K562 (cell line): ENCODE measurements at regions not wholly inside any gene's neighbourhood (a gene's known extent, or its start where the extent isn't known, plus 50 kb on each side); places are given as distances from the start of the nearest gene placed in this dataset.

ENCODE experiments used
- ATAC-seq: fragments of 200-7000 bp; cut with Tn5 transposase; 3 replicates; pipeline ENCODE4 v1.9.1; 2020; ENCODE audit warnings: moderate library complexity
- BruUV-seq: library from RNA; stranded (reverse); fragments of 400-500 nt; replicated peaks from 2 replicates; lab custom pipeline; 2021; lab: Mats Ljungman, UMichigan
- CTCF ChIA-PET: fragments of 300-600 bp; formaldehyde crosslinking; extraction: SDS; loops from one replicate; lab custom pipeline; 2021; ENCODE audit warnings: low intra/inter-chr PET ratio; lab: Yijun Ruan, JAX
- POLR2A ChIA-PET: fragments of 300-600, 350-650 bp; sonication (Branson Sonifier 250); formaldehyde crosslinking; extraction: SDS; loops from one replicate; lab custom pipeline; 2021; ENCODE audit warnings: antibody characterized with exemption, inconsistent platforms; lab: Yijun Ruan, JAX
- DNase-seq, 4 experiments: peaks; one replicate each; pipeline versions ENCODE4 v3.0.0 to v3.0.0-alpha.2; 2011 to 2018; ENCODE audit warnings: low spot score in 3 of 4, mixed read lengths in 3 of 4; ENCODE audit errors: extremely low read depth in 1 of 4
- FAIRE-seq: peaks from 2 replicates; lab custom pipeline; 2011; peaks lifted over from hg19 to GRCh38; lab: Jason Lieb, UNC
- H2AFZ ChIP-seq: 2 replicates; pipeline ENCODE4 v1.6.0; 2011; ENCODE audit warnings: low read depth, low read length, control low read depth, inconsistent platforms
- H3K27ac ChIP-seq: fragments of 200-600 bp; 3 replicates; pipeline ENCODE4 v1.8.0; 2011; ENCODE audit warnings: low read depth, mild to moderate bottlenecking, control low read depth, inconsistent platforms, low read length, moderate library complexity, mixed read lengths; ENCODE audit errors: extremely low read depth
- H3K27me3 ChIP-seq, 2 experiments: fragments of 300-600 bp in 1 of 2; 2 replicates in 1 of 2; 3 replicates in 1 of 2; pipeline versions ENCODE4 v1.6.0 to v1.8.0; 2011; ENCODE audit warnings: inconsistent platforms in 2 of 2, low read length in 2 of 2, mild to moderate bottlenecking in 1 of 2, mixed read lengths in 1 of 2, moderate library complexity in 1 of 2; ENCODE audit not compliant: control insufficient read depth in 2 of 2, insufficient read depth in 2 of 2
- H3K36me3 ChIP-seq: fragments of 300-600 bp; 3 replicates; pipeline ENCODE4 v1.8.0; 2011; ENCODE audit warnings: mild to moderate bottlenecking, low read length, inconsistent platforms; ENCODE audit not compliant: control insufficient read depth, insufficient read depth
- H3K4me1 ChIP-seq, 2 experiments: fragments of 200-600 bp in 1 of 2; replicated peaks in 1 of 2; 2 replicates in 1 of 2; 3 replicates in 1 of 2; pipeline versions ENCODE4 v1.5.1 to v1.8.0; 2011; ENCODE audit warnings: inconsistent platforms in 2 of 2, low read length in 2 of 2, mild to moderate bottlenecking in 1 of 2, mixed read lengths in 1 of 2, moderate library complexity in 1 of 2; ENCODE audit not compliant: control insufficient read depth in 2 of 2, insufficient read depth in 2 of 2
- H3K4me2 ChIP-seq: 2 replicates; pipeline ENCODE4 v1.6.1; 2011; ENCODE audit warnings: low read length, control low read depth, inconsistent platforms, mixed read lengths; ENCODE audit not compliant: insufficient read depth
- H3K4me3 ChIP-seq: fragments of 200-600 bp; sonication (generic), shearing (Covaris generic); 2 replicates; pipeline ENCODE4 v1.5.1; 2016; ENCODE audit warnings: control low read depth, inconsistent platforms
- H3K79me2 ChIP-seq: fragments of 200-600 bp; 3 replicates; pipeline ENCODE4 v1.8.0; 2011; ENCODE audit warnings: low read length, inconsistent platforms; ENCODE audit not compliant: control insufficient read depth, insufficient read depth
- H3K9ac ChIP-seq, 2 experiments: 2 replicates each; pipeline versions ENCODE4 v1.6.0 to v1.6.1; 2011; ENCODE audit warnings: low read depth in 2 of 2, low read length in 2 of 2, control low read depth in 1 of 2, inconsistent platforms in 1 of 2, mild to moderate bottlenecking in 1 of 2, mixed read lengths in 1 of 2; ENCODE audit not compliant: insufficient read depth in 1 of 2
- H3K9me1 ChIP-seq: one replicate; pipeline ENCODE4 v1.6.0; 2011; ENCODE audit warnings: inconsistent platforms, mild to moderate bottlenecking, low read length, moderate library complexity; ENCODE audit not compliant: control insufficient read depth, insufficient read depth
- H3K9me3 ChIP-seq: replicated peaks from 2 replicates; pipeline ENCODE4 v1.5.1; 2011; ENCODE audit warnings: low read depth, low read length, inconsistent platforms; ENCODE audit not compliant: control insufficient read depth, insufficient read depth
- H4K20me1 ChIP-seq: replicated peaks from 2 replicates; pipeline ENCODE4 v1.6.1; 2011; ENCODE audit warnings: low read length, inconsistent platforms, mixed read lengths; ENCODE audit not compliant: control insufficient read depth, insufficient read depth
- CSDE1 ChIP-seq, 2 experiments: fragments of 450-650 bp; IDR thresholded peaks; 2 replicates each; pipeline ENCODE4 v1.6.1; 2016; ENCODE audit warnings: mild to moderate bottlenecking in 1 of 2
- E2F1 ChIP-seq: sonication (generic); formaldehyde crosslinking; IDR thresholded peaks from 2 replicates; pipeline ENCODE4 v1.8.1; 2023; ENCODE audit warnings: mild to moderate bottlenecking, missing genetic modification reagents, moderate library complexity
- ERF ChIP-seq: fragments of 450-650 bp; formaldehyde crosslinking; IDR thresholded peaks from 2 replicates; pipeline ENCODE4 v1.4.0; 2020; ENCODE audit warnings: mild to moderate bottlenecking, mixed read lengths
- GATAD2A ChIP-seq: fragments of 450-650 bp; IDR thresholded peaks from 2 replicates; pipeline ENCODE4 v1.6.1; 2017
- MYNN ChIP-seq, 2 experiments: sonication (generic); formaldehyde crosslinking in 1 of 2; IDR thresholded peaks; 2 replicates each; pipeline versions ENCODE4 v1.5.0 to v1.6.1; 2016 to 2020; ENCODE audit warnings: antibody characterized with exemption in 1 of 2, missing genetic modification reagents in 1 of 2
- RERE ChIP-seq: sonication (generic); formaldehyde crosslinking; IDR thresholded peaks from 2 replicates; pipeline ENCODE4 v1.8.0; 2023; ENCODE audit warnings: missing genetic modification reagents, mild to moderate bottlenecking, borderline replicate concordance
- SREBF2 ChIP-seq: sonication (generic); formaldehyde crosslinking; IDR thresholded peaks from 2 replicates; pipeline ENCODE4 v1.4.0; 2020; ENCODE audit warnings: mild to moderate bottlenecking, missing genetic modification reagents
- ZNF224 ChIP-seq: sonication (generic); formaldehyde crosslinking; IDR thresholded peaks from 2 replicates; pipeline ENCODE4 v1.8.0; 2022; ENCODE audit warnings: mild to moderate bottlenecking, missing genetic modification reagents
- ZSCAN29 ChIP-seq: fragments of 450-650 bp; IDR thresholded peaks from 2 replicates; pipeline ENCODE4 v1.6.1; 2017
- WGBS: fragments of 100-300 bp; shearing (Covaris generic); methylation state at CpG from one replicate; pipeline ENCODE4 v1.1.6; 2016; ENCODE audit warnings: low coverage, mixed read lengths; ENCODE audit not compliant: insufficient coverage; ENCODE audit errors: missing lambda C conversion rate; 5-methylcytosine and 5-hydroxymethylcytosine counted together
- in situ Hi-C: fragments of 300-500 bp; cut with MboI; formaldehyde crosslinking; loops from 4 replicates; pipeline ENCODE4 v1.15.0; 2018; ENCODE audit warnings: inconsistent platforms, mixed read lengths
- intact Hi-C: fragments of 100-400 bp; cut with micrococcal nuclease; formaldehyde crosslinking; loops from 2 replicates; pipeline ENCODE4 v1.14.2; 2022

GRCh38 chr22:49424893-49425270, 402.8 kb downstream of the BRD1 start:
- FAIRE-seq, result no peak
- H3K9me1 ChIP-seq, result no peaks in the 10 kb centered on the region
- CTCF ChIA-PET, result no interaction called here
- TF ChIP-seq CSDE1 (IDR thresholded peaks at IDR 0.05), result no peak
- TF ChIP-seq E2F1, result no peak
- TF ChIP-seq MYNN (IDR thresholded peaks at IDR 0.05), result no peak
- TF ChIP-seq MYNN (CRISPR knock-in tag; IDR thresholded peaks at IDR 0.05), result no peak
- TF ChIP-seq SREBF2 (CRISPR knock-in tag), result no peak
- no peak for TF ChIP-seq ZNF224 (CRISPR knock-in tag)
- TF ChIP-seq ZSCAN29, result no peak
- TF ChIP-seq GATAD2A, result no peak
- TF ChIP-seq RERE (CRISPR knock-in tag), result no peak
- no peak for TF ChIP-seq ERF
- TF ChIP-seq, all 486 proteins: peak for 0
- no peak for DNase-seq
- no peaks in the 10 kb centered on the region for H3K9me3 ChIP-seq
- 60% methylated on average over 6 of the region's 10 CpGs for WGBS
- H3K9ac ChIP-seq, result no peak overlapping the region
- in situ Hi-C loops, result no loop called here
- no peak for ATAC-seq
- no peaks in the 10 kb centered on the region for H3K27me3 ChIP-seq
- H2AFZ ChIP-seq, result no peak overlapping the region
- no peak overlapping the region for H3K27ac ChIP-seq
- no peak overlapping the region for H3K4me3 ChIP-seq
- H4K20me1 ChIP-seq, result 0 out of 2 replicates have a peak, but pooled peaks cover 10% of the 10 kb centered on the region
- H3K4me1 ChIP-seq, result peaks cover 0 to 6% of the 10 kb centered on the region in 2 experiments; a peak in 2 of 5 replicates
- no peak overlapping the region for H3K4me2 ChIP-seq
- BruUV-seq, result no TSS peak
- intact Hi-C loops, result no loop called here
- H3K79me2 ChIP-seq, result no peaks in the 10 kb centered on the region
- POLR2A ChIA-PET, result no interaction called here
- H3K36me3 ChIP-seq, result no peaks in the 10 kb centered on the region
